ENCODE measurements at regions not wholly inside any gene's neighbourhood (a gene's known extent, or its start where the extent isn't known, plus 50 kb on each side); places are given as distances from the start of the nearest gene placed in this dataset.
"Not testable (repeated sequence)": the region's sequence is repeated elsewhere in the genome, so short reads cannot be mapped to it uniquely, and the experiment has no call there.

- DNase-seq; H3K27ac Mint-ChIP-seq; H3K36me3 Mint-ChIP-seq (ENCODE audit: low read depth); H3K4me3 Mint-ChIP-seq; H3K4me1 Mint-ChIP-seq (ENCODE audit: low read depth): not testable (repeated sequence)
- Mint-ChIP-seq H3K27me3 (peaks cover 25% of the 10 kb centered on the region), H3K9me3 (peaks cover 15% of the 10 kb centered on the region)
These were observed 92.9 kb upstream of the ATF7IP2 start for GRCh38 chr16:10292976-10293375.

DNA sequence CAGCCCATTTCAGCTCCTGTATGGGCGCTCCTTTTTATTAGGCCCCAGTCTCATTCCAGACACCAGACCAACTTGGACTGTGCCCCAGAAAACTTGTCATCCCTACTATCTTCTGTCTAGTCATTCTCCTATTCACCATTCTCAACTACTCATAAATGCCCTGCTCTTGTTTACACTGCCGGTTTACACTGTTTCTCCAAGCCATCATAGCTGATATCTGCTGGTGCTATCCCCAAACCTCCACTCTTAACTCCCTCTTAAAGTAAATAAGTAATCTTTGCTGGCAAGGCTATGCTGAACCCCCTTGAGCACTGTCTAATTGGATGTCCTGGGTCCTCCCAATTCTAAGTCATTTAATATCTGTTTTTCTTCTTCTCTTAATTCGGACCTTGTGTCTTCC is 91.7 kb upstream of the ATF7IP2 start:
- H3K27me3 Mint-ChIP-seq: peaks cover 23% of the 10 kb centered on the region
- not testable (repeated sequence) for H3K4me1 Mint-ChIP-seq (ENCODE audit: low read depth); DNase-seq; H3K27ac Mint-ChIP-seq; H3K36me3 Mint-ChIP-seq (ENCODE audit: low read depth); H3K4me3 Mint-ChIP-seq
- H3K9me3 Mint-ChIP-seq: peaks cover 15% of the 10 kb centered on the region

- Mint-ChIP-seq H3K27ac (no peak overlapping the region), H3K4me3 (no peak overlapping the region), H3K36me3 (ENCODE audit: low read depth) (no peaks in the 10 kb centered on the region), H3K4me1 (ENCODE audit: low read depth) (no peaks in the 10 kb centered on the region), H3K9me3 (peaks cover 10% of the 10 kb centered on the region), H3K27me3 (peaks cover 11% of the 10 kb centered on the region)
- DNase-seq: no peak
These were observed 88.9 kb upstream of the ATF7IP2 start for GRCh38 chr16:10296956-10297340.

GRCh38 chr16:10297341-10298006 is 88.4 kb upstream of the ATF7IP2 start:
- Mint-ChIP-seq H3K4me3 (no peak overlapping the region), H3K27me3 (peaks cover 11% of the 10 kb centered on the region), H3K9me3 (peaks cover 10% of the 10 kb centered on the region), H3K4me1 (ENCODE audit: low read depth) (no peaks in the 10 kb centered on the region), H3K27ac (no peak overlapping the region), H3K36me3 (ENCODE audit: low read depth) (no peaks in the 10 kb centered on the region)
- DNase-seq: no peak

DNA sequence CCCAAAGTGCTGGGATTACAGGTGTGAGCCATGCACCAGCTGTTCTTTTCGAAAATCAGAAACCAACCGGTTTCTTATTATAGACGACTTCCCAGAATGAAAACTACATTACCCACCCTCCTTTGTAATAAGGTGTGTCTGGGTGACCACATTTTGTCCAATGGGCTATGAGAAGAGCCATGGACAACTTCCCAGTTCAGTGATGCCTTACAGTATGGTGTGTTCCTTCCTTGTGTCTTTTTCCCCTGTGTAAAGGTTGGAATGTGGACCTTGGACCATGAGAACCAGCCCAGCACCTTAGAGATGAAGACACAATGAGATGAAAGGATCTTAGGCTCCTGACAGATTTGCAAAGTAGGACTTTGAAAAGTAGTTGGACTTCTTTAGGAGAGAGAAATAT is 85.0 kb upstream of the ATF7IP2 start:
- no peak for DNase-seq
- Mint-ChIP-seq H3K4me1 (ENCODE audit: low read depth) (no peaks in the 10 kb centered on the region), H3K27ac (no peak overlapping the region), H3K36me3 (ENCODE audit: low read depth) (no peaks in the 10 kb centered on the region), H3K27me3 (peaks cover 3% of the 10 kb centered on the region), H3K4me3 (no peak overlapping the region), H3K9me3 (no peaks in the 10 kb centered on the region)

DNA sequence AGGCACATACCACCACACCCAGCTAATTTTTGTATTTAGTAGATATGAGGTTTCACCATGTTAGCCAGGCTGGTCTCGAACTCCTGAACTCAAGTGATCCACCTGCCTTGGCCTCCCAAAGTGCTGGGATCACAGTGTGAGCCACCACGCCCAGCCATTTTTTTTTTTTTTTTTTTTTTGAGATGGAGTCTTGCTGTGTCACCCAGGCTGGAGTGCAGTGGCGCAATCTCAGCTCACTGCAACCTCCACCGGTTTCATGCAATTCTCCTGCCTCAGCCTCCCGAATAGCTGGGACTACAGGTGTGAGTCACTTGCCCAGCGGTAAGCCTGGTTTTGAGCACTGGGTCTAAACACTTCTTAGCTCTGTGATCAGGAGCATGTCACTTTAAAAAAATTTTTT is 84.3 kb upstream of the ATF7IP2 start:
- DNase-seq; H3K4me1 Mint-ChIP-seq (ENCODE audit: low read depth); H3K9me3 Mint-ChIP-seq: not testable (repeated sequence)

GRCh38 chr16:10305912-10306311 is 79.9 kb upstream of the ATF7IP2 start:
- no peaks in the 10 kb centered on the region for H3K4me1 Mint-ChIP-seq (ENCODE audit: low read depth)
- no peaks in the 10 kb centered on the region for H3K9me3 Mint-ChIP-seq
- no peak overlapping the region for H3K27ac Mint-ChIP-seq
- no peak overlapping the region for H3K4me3 Mint-ChIP-seq
- no peaks in the 10 kb centered on the region for H3K36me3 Mint-ChIP-seq (ENCODE audit: low read depth)
- no peak for DNase-seq
- H3K27me3 Mint-ChIP-seq: no peaks in the 10 kb centered on the region

More for the DNA sequence above, 84.3 kb upstream of the ATF7IP2 start:
- not testable (repeated sequence) for H3K36me3 Mint-ChIP-seq (ENCODE audit: low read depth); H3K4me3 Mint-ChIP-seq; H3K27me3 Mint-ChIP-seq; H3K27ac Mint-ChIP-seq

DNA sequence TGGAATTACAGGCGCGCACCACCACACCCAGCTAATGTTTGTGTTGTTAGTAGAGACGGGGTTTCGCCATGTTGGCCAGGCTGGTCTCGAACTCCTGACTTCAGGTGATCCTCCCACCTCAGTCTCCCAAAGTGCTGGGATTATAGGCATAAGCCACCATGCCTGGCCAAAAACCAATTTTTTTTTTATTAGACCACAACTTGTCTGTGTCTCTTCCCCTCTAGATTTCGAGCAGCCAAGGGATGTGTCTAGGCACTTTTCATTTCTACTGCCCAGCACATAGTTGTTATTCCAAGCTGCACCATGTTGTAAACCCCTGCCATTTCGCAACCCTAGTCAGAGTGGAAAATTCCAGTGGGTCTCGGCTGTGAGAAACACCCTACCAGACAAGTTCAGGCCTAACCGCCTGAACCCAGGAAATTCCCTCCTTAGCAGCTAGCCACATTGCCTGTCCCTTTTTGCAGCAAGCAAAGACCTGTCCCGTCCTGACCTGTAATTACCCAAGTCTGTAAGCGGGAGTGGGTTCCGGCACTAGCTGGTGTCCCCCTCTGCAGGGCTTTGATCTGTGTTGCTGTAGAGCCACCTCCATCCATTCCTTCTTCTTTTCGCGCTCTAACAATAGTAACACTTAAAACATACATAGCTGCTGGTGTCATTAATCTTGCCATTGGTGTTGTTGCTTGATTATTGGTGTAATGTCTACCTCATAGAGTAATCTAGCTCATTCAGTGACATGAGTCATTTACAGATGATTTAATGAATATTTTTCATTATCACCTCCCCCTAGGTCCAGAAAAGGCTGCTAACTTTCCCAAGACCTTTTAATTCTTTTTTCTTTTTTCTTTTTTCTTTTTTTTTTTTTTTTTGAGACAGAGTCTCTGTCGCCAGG is 77.3 kb upstream of the ATF7IP2 start:
- Mint-ChIP-seq H3K4me1 (ENCODE audit: low read depth) (peaks cover 4% of the 10 kb centered on the region), H3K9me3 (no peaks in the 10 kb centered on the region), H3K36me3 (ENCODE audit: low read depth) (no peaks in the 10 kb centered on the region), H3K27me3 (no peaks in the 10 kb centered on the region), H3K27ac (no peak overlapping the region), H3K4me3 (no peak overlapping the region)
- no peak for DNase-seq

DNA sequence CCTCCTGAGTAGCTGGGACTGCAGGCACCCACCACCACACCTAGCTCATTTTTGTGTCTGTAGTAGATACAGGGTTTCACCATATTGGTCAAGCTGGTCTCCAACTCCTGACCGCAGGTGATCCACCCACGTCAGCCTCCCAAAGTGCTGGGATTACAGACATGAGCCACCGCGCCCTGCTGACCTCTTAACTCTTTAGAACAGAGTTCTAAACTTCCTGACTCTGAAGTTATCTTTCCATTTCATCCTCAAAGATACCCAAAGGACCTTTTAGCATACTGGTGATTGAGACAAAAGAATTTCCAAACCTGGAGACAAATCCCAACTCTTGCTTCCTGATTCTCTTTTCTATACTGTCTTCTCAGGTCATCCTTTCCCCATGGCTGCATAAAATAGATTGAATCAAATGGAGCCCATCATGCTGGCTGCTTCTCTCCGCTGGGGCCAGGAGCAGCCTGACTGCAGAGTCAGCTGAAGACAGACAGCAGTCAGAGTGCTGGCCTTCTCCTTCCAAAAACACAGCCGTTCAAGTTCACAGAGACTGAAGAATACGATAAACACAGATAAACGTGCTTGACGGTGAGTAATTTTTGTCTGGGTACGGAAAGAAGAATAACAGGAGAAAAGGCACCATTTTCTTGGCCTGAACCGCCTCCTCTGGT is 76.5 kb upstream of the ATF7IP2 start:
- Mint-ChIP-seq H3K4me1 (ENCODE audit: low read depth) (peaks cover 4% of the 10 kb centered on the region), H3K27ac (no peak overlapping the region), H3K27me3 (no peaks in the 10 kb centered on the region), H3K9me3 (no peaks in the 10 kb centered on the region), H3K36me3 (ENCODE audit: low read depth) (no peaks in the 10 kb centered on the region), H3K4me3 (no peak overlapping the region)
- DNase-seq: no peak

- Mint-ChIP-seq H3K4me3 (no peak overlapping the region), H3K4me1 (ENCODE audit: low read depth) (peaks cover 12% of the 10 kb centered on the region), H3K27ac (no peak overlapping the region), H3K9me3 (no peaks in the 10 kb centered on the region), H3K27me3 (no peaks in the 10 kb centered on the region), H3K36me3 (ENCODE audit: low read depth) (no peaks in the 10 kb centered on the region)
- DNase-seq: no peak
These were observed 73.9 kb upstream of the ATF7IP2 start for GRCh38 chr16:10312008-10312407.

DNA sequence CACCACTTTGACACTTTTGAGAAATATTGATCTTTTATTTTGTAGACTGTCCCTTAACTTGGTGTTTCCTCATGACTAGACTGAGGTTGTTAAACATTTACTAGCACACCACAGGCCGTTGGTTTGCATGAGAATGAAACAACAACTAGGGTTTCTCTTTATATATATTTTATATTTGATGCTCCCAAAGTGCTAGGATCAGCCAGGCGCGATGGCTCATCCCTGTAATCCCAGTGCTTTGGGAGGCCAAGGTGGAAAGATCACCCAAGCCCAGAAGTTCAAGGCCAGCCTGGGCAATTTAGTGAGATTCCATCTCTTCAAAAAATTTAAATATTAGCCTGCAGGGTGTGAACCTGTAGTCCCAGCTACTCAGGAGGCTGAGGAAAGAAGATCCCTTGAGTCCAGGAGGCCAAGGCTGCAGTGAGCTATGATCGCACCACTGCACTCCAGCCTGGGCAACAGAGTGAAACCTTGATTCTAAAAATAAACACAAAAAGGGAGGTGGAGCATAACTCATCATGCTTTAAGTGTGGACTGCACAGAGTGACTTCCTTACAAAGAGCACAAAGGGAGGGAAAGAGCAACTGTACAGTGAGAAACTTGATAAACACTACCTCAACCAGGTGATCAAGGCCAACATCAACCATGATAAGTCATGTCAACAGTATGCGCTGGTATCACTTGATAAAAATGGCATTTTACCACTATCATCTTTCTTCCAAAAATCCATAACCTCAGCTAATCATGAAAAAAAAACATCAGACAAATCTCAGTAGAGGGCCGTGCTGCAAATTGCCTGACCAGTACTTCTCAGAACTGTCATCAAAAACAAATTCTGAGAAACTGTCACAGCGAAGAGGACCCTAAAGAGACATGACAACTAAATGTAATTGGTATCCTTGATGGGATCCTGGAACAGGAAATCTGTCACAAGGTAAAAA is 72.8 kb upstream of the ATF7IP2 start:
- H3K4me1 Mint-ChIP-seq (ENCODE audit: low read depth): peaks cover 12% of the 10 kb centered on the region
- H3K36me3 Mint-ChIP-seq (ENCODE audit: low read depth): no peaks in the 10 kb centered on the region
- DNase-seq: no peak
- H3K27me3 Mint-ChIP-seq: no peaks in the 10 kb centered on the region
- no peak overlapping the region for H3K4me3 Mint-ChIP-seq
- no peak overlapping the region for H3K27ac Mint-ChIP-seq
- no peaks in the 10 kb centered on the region for H3K9me3 Mint-ChIP-seq

DNA sequence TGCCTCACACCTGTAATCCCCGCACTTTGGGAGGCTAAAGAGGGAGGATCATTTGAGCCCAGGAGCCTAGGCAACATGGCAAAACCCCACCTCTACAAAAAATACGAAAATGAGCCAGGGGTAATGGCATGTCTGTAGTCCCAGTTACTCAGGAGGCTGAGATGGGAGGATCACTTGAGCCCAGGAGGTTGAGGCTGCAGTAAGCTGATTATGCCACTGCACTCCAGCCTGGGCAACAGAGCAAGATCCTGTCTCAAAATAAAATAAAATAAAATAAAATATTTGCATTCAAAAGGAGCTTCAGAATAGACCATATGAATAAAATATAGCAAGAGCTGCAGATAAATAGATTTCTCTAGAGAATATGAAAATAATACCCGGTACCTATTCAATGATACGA is 71.5 kb upstream of the ATF7IP2 start:
- Mint-ChIP-seq H3K4me1 (ENCODE audit: low read depth) (peaks cover 19% of the 10 kb centered on the region), H3K27ac (no peak overlapping the region), H3K9me3 (no peaks in the 10 kb centered on the region), H3K36me3 (ENCODE audit: low read depth) (no peaks in the 10 kb centered on the region), H3K4me3 (no peak overlapping the region), H3K27me3 (no peaks in the 10 kb centered on the region)
- DNase-seq: no peak

GRCh38 chr16:10314811-10315210 is 71.0 kb upstream of the ATF7IP2 start:
- H3K27me3 Mint-ChIP-seq: no peaks in the 10 kb centered on the region
- no peak for DNase-seq
- no peaks in the 10 kb centered on the region for H3K36me3 Mint-ChIP-seq (ENCODE audit: low read depth)
- H3K4me1 Mint-ChIP-seq (ENCODE audit: low read depth): peaks cover 22% of the 10 kb centered on the region
- H3K4me3 Mint-ChIP-seq: no peak overlapping the region
- no peak overlapping the region for H3K27ac Mint-ChIP-seq
- no peaks in the 10 kb centered on the region for H3K9me3 Mint-ChIP-seq

DNA sequence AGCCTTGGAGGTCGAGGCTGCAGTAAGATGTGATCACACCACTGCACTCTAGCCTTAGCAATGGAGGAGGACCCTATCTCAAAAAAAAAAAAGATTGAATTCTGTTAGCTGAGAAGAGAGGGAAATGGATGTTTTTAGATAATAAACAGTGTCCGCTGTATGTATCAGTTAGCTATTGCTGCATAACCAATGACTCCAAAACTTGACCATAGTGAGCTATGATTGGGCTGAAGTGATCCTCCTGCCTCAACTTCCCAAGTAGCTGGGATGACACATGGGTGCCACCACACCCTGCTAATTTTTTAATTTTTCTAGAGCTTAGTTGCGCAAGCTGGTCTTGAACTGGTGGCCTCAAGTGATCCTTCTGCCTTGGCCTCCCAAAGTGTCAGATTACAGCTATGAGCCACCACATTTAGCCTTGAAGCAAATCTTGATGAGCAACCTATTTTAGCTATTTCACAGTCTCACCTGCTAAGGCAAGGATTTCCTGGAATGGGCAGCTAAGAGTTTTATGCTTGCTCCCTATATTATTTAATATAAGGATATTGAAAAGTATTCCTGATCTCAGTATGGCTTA is 68.3 kb upstream of the ATF7IP2 start:
- no peaks in the 10 kb centered on the region for H3K9me3 Mint-ChIP-seq
- H3K36me3 Mint-ChIP-seq (ENCODE audit: low read depth): no peaks in the 10 kb centered on the region
- H3K4me3 Mint-ChIP-seq: no peak overlapping the region
- H3K27me3 Mint-ChIP-seq: no peaks in the 10 kb centered on the region
- no peak for DNase-seq
- no peak overlapping the region for H3K27ac Mint-ChIP-seq
- peaks cover 22% of the 10 kb centered on the region for H3K4me1 Mint-ChIP-seq (ENCODE audit: low read depth)

All from activated T-cell treated with anti-CD3 and anti-CD28 coated beads, Interleukin-2, amount 50 U/mL, for 24 hours (primary cell).